Natural killer cell (primary cell): ENCODE measurements at regions not wholly inside any gene's neighbourhood (a gene's known extent, or its start where the extent isn't known, plus 50 kb on each side); places are given as distances from the start of the nearest gene placed in this dataset.
A peak's percentile ranks its signal among the peaks of the same experiment; 100 is the strongest.

ENCODE experiments used
- ATAC-seq, 3 donors: fragments of 150-1000 bp in 2 of 3; fragments of 200-7000 bp in 1 of 3; cut with Tn5 transposase; 1 replicate in 1 of 3; 2 replicates in 2 of 3; pipeline ENCODE4 v1.10.0; 2021; ENCODE audit warnings: mild to moderate bottlenecking in 2 of 3, moderate library complexity in 2 of 3
- DNase-seq, 2 donors: peaks; one replicate each; pipeline versions ENCODE4 v3.0.0 to v3.0.0-alpha.2; 2013 to 2021; ENCODE audit warnings: mixed read lengths in 1 of 2
- H3K27ac ChIP-seq: one replicate; pipeline ENCODE4 v1.5.1; 2013; ENCODE audit warnings: mild to moderate bottlenecking, low read length
- H3K27me3 ChIP-seq: one replicate; pipeline ENCODE4 v1.6.1; 2013; ENCODE audit warnings: low read length; ENCODE audit not compliant: control insufficient read depth, insufficient read depth
- H3K36me3 ChIP-seq: one replicate; pipeline ENCODE4 v1.6.1; 2013; ENCODE audit warnings: low read length; ENCODE audit not compliant: control insufficient read depth, insufficient read depth
- H3K4me1 ChIP-seq: one replicate; pipeline ENCODE4 v1.6.1; 2013; ENCODE audit warnings: low read length; ENCODE audit not compliant: control insufficient read depth, insufficient read depth
- H3K4me3 ChIP-seq: one replicate; pipeline ENCODE4 v1.5.1; 2013; ENCODE audit warnings: low read length
- H3K9me3 ChIP-seq: one replicate; pipeline ENCODE4 v1.6.1; 2013; ENCODE audit warnings: low read length; ENCODE audit not compliant: control insufficient read depth, insufficient read depth
- H3K27ac Mint-ChIP-seq, 2 donors: one replicate each; pipeline ENCODE4 v1.8.0; 2022; ENCODE audit warnings: mild to moderate bottlenecking in 2 of 2, mixed read lengths in 2 of 2, moderate library complexity in 1 of 2
- H3K27me3 Mint-ChIP-seq, 2 donors: one replicate each; pipeline ENCODE4 v1.8.0; 2022; ENCODE audit warnings: low read depth in 2 of 2, mixed read lengths in 2 of 2
- H3K36me3 Mint-ChIP-seq: one replicate; pipeline ENCODE4 v1.8.0; 2022; ENCODE audit warnings: mixed read lengths
- H3K4me1 Mint-ChIP-seq, 2 donors: one replicate each; pipeline ENCODE4 v1.8.0; 2022; ENCODE audit warnings: mixed read lengths in 2 of 2
- H3K4me3 Mint-ChIP-seq: one replicate; pipeline ENCODE4 v1.8.0; 2022; ENCODE audit warnings: mild to moderate bottlenecking, moderate library complexity, mixed read lengths
- H3K9me3 Mint-ChIP-seq, 2 donors: one replicate each; pipeline ENCODE4 v1.8.0; 2022; ENCODE audit warnings: mixed read lengths in 2 of 2
- WGBS: methylation state at CpG from one replicate; pipeline ENCODE4 v1.1.7; 2013; ENCODE audit warnings: missing lambda C conversion rate; ENCODE audit not compliant: insufficient coverage; 5-methylcytosine and 5-hydroxymethylcytosine counted together
- intact Hi-C: fragments of 100-400 bp; cut with micrococcal nuclease; formaldehyde crosslinking; loops from one replicate; pipeline ENCODE4 v1.14.2; 2022
- TF ChIP-seq, protein P1 (sequence below): fragments of 200-600 bp; IDR thresholded peaks from one replicate; pipeline ENCODE4 v1.8.0; 2022; ENCODE audit warnings: antibody characterized with exemption

DNA sequence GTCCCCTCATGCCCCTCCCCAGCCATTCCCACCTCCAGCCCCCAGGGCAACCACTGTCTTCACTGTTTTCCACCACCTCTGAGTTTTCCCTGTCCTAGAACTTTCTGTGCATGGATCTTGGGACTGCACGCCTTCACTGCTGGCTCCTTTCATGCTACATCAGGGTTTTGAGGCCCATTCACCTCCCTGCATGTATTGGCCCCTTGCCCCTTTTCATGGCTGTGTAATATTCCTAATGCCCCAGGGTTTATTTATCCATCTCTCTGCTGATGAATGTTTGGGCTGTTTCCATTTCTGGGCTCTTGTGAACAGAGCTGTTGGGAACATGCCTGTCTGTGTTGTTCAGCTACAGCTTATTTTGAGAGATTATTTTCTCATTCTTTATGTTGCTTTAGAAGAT is 205.0 kb downstream of the RBFOX3 start:
- TF ChIP-seq, protein P1, sequence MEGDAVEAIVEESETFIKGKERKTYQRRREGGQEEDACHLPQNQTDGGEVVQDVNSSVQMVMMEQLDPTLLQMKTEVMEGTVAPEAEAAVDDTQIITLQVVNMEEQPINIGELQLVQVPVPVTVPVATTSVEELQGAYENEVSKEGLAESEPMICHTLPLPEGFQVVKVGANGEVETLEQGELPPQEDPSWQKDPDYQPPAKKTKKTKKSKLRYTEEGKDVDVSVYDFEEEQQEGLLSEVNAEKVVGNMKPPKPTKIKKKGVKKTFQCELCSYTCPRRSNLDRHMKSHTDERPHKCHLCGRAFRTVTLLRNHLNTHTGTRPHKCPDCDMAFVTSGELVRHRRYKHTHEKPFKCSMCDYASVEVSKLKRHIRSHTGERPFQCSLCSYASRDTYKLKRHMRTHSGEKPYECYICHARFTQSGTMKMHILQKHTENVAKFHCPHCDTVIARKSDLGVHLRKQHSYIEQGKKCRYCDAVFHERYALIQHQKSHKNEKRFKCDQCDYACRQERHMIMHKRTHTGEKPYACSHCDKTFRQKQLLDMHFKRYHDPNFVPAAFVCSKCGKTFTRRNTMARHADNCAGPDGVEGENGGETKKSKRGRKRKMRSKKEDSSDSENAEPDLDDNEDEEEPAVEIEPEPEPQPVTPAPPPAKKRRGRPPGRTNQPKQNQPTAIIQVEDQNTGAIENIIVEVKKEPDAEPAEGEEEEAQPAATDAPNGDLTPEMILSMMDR: no peak
- Mint-ChIP-seq H3K27me3 (peaks cover 15 to 54% of the 10 kb centered on the region in 2 donors), H3K9me3 (no peaks in the 10 kb centered on the region), H3K4me3 (no peak overlapping the region), H3K36me3 (no peaks in the 10 kb centered on the region), H3K27ac (no peak overlapping the region), H3K4me1 (peaks cover 7 to 9% of the 10 kb centered on the region in 2 donors)
- no peak overlapping the region for H3K27ac ChIP-seq
- no peaks in the 10 kb centered on the region for H3K27me3 ChIP-seq
- no peak overlapping the region for H3K4me3 ChIP-seq
- H3K4me1 ChIP-seq: peaks cover 8% of the 10 kb centered on the region
- H3K9me3 ChIP-seq: no peaks in the 10 kb centered on the region
- 76% methylated on average over 1 of the region's 1 CpG for WGBS
- ATAC-seq (no peak), DNase-seq (no peak)
- intact Hi-C loops: no loop called here
- H3K36me3 ChIP-seq: no peaks in the 10 kb centered on the region

DNA sequence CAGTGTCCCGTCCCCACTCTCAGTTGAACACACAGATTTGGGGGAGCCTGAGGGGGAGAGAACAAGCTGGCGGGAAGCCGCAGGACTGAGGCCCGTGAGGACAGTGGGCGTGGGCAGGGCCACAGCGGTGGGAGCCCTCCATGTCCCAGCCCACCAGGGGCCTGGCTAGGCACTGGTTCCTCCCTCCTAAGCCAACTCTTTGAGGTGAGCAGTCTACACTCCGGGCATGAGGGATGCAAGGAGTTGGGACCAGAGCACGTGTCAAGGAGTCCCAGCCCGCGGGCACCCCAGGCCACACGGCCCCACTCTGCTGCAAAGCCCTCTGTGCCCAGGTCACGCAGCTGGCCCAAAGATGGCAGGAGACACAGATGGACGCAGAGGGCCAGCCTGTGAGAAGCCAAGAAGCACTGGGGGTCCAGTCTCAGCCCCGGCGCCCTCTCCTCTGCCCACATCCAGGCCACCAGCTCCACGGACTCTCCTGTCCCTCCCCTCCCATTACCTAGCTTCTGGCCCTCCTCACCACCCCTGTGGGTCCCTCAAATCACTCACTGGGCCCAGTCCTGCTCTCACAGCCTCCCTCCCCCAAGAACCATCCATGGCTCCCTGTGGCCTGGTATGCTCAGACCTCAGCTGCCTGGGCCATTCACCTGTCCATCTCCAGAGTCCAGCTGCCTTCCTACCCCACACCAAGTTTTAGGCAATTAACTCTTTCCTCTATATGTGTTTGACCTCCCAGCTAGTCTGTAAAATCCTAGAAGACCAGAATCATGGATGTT is 206.5 kb downstream of the RBFOX3 start:
- H3K27me3 ChIP-seq: peaks cover 2% of the 10 kb centered on the region
- intact Hi-C loops: no loop called here
- H3K27ac ChIP-seq: no peak overlapping the region
- no peak for DNase-seq
- Mint-ChIP-seq H3K27me3 (peaks cover 20 to 65% of the 10 kb centered on the region in 2 donors), H3K4me1 (peaks cover 14 to 16% of the 10 kb centered on the region in 2 donors), H3K4me3 (no peak overlapping the region), H3K27ac (no peak overlapping the region), H3K9me3 (no peaks in the 10 kb centered on the region), H3K36me3 (no peaks in the 10 kb centered on the region)
- no peaks in the 10 kb centered on the region for H3K9me3 ChIP-seq
- H3K36me3 ChIP-seq: no peaks in the 10 kb centered on the region
- no peak for ATAC-seq
- WGBS: 89% methylated on average over 16 of the region's 16 CpGs
- TF ChIP-seq, protein P1: no peak
- no peak overlapping the region for H3K4me3 ChIP-seq
- peaks cover 11% of the 10 kb centered on the region for H3K4me1 ChIP-seq

DNA sequence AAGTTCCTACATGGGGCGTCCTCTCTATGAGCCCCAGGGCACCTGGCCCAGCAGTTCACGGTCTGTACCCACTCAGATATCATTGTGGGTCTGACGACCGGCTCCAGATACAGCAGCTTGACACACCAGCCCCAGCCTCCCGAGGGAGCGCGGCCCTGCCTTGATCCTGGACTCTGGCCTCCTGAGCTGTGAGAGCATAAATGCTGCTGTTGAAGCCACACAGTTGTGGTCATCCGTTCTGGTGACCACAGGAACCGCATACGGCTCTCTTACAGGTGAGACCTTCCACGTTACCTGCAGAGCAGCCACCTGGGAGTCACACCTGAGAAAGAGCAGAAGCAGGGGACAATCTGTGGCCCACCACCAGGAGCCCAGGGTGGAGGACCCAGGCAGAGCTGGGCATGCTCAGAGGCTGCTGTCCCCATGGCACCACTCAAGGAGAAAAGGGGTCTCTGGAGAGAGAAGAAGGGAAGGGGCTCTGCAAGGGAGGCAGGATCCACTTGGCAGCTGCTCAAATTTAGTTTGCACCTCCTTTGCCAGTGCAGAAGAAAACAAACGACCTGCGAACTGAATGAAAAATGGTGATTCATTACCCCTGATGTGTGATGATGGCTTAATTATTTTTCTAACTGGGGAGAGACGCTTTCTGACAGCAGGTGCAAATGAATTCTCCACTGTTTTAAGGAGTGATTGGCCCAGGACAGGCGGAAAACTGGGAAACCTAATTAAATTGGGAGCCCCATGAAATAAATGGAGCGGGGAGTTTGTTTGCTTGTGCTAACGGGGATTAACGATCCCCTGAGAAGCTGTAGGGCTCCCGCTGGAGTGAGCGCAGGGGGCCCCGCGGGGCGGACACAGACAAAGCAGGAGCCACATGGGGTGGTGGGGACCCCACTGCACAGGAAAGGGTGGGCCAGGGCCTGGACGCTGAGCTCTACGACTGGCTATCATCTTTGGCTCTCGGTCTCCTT is 208.9 kb downstream of the RBFOX3 start:
- WGBS: 45% methylated on average over 26 of the region's 26 CpGs
- no peak overlapping the region for H3K27ac Mint-ChIP-seq
- Histone ChIP-seq H3K27ac (no peak overlapping the region), H3K4me3 (no peak overlapping the region), H3K9me3 (no peaks in the 10 kb centered on the region), H3K36me3 (no peaks in the 10 kb centered on the region), H3K4me1 (peaks cover 11% of the 10 kb centered on the region), H3K27me3 (peaks cover 2% of the 10 kb centered on the region)
- no peaks in the 10 kb centered on the region for H3K9me3 Mint-ChIP-seq
- peaks cover 12 to 52% of the 10 kb centered on the region in 2 donors for H3K27me3 Mint-ChIP-seq
- ATAC-seq: no peak
- DNase-seq: no peak
- H3K4me3 Mint-ChIP-seq: peak overlapping the region; percentile 79
- TF ChIP-seq, protein P1: no peak
- H3K4me1 Mint-ChIP-seq: peaks cover 14 to 16% of the 10 kb centered on the region in 2 donors
- H3K36me3 Mint-ChIP-seq: no peaks in the 10 kb centered on the region
- intact Hi-C loops: no loop called here
